H1 (cell line): ENCODE measurements at regions not wholly inside any gene's neighbourhood (a gene's known extent, or its start where the extent isn't known, plus 50 kb on each side); places are given as distances from the start of the nearest gene placed in this dataset.
"Not testable (repeated sequence)": the region's sequence is repeated elsewhere in the genome, so short reads cannot be mapped to it uniquely, and the experiment has no call there.

Experiments used
- CTCF ChIA-PET: fragments of 300-600 bp; sonication (Branson Sonifier 250); formaldehyde crosslinking; loops from one replicate; lab custom pipeline; 2021; ENCODE audit not compliant: partially characterized antibody; lab: Charles Lee
- POLR2A ChIA-PET: fragments of 300-600 bp; sonication (Branson Sonifier 250); formaldehyde crosslinking; loops from one replicate; lab custom pipeline; 2021; ENCODE audit warnings: inconsistent platforms; ENCODE audit not compliant: partially characterized antibody; lab: Charles Lee
- DNase-seq, 2 experiments: peaks; one replicate each; pipeline versions ENCODE4 v3.0.0 to v3.0.0-alpha.2; 2010 to 2022; ENCODE audit warnings: low spot score in 2 of 2, low read depth in 1 of 2, mixed read lengths in 1 of 2
- FAIRE-seq: peaks from 2 replicates; lab custom pipeline; 2011; peaks lifted over from hg19 to GRCh38; lab: Jason Lieb, UNC
- H2AFZ ChIP-seq: 2 replicates; pipeline ENCODE4 v1.8.1; 2012; ENCODE audit warnings: low read length, inconsistent platforms
- H2AK5ac ChIP-seq: 2 replicates; pipeline ENCODE4 v1.6.1; 2013; ENCODE audit warnings: low read depth, low read length
- H2BK120ac ChIP-seq: replicated peaks from 2 replicates; pipeline ENCODE3; 2013; ENCODE audit warnings: low read depth, low read length, inconsistent platforms
- H2BK12ac ChIP-seq: 2 replicates; pipeline ENCODE4 v1.6.1; 2013; ENCODE audit warnings: low read depth, low read length
- H2BK15ac ChIP-seq: 2 replicates; pipeline ENCODE4 v1.6.1; 2013; ENCODE audit warnings: low read length
- H2BK20ac ChIP-seq: 2 replicates; pipeline ENCODE4 v1.6.1; 2013; ENCODE audit warnings: low read length
- H2BK5ac ChIP-seq: 2 replicates; pipeline ENCODE4 v1.6.1; 2013; ENCODE audit warnings: low read depth, low read length
- H3K14ac ChIP-seq: 2 replicates; pipeline ENCODE4 v1.6.1; 2013; ENCODE audit warnings: inconsistent platforms; ENCODE audit not compliant: insufficient read length
- H3K18ac ChIP-seq: 2 replicates; pipeline ENCODE4 v1.6.1; 2013; ENCODE audit warnings: low read length; ENCODE audit errors: extremely low read depth
- H3K23ac ChIP-seq: 2 replicates; pipeline ENCODE4 v1.6.1; 2013; ENCODE audit warnings: inconsistent platforms; ENCODE audit not compliant: insufficient read length
- H3K23me2 ChIP-seq: 2 replicates; pipeline ENCODE4 v1.6.1; 2013; ENCODE audit warnings: low read depth, low read length
- H3K27ac ChIP-seq: 2 replicates; pipeline ENCODE4 v1.6.1; 2011; ENCODE audit warnings: low read depth, low read length, inconsistent platforms
- H3K27me3 ChIP-seq, 4 experiments: replicated peaks in 1 of 4; 1 replicate in 1 of 4; 2 replicates in 3 of 4; pipeline versions ENCODE4 v1.6.1 to v1.8.1; 2011 to 2013; ENCODE audit warnings: low read length in 3 of 4, mild to moderate bottlenecking in 3 of 4, inconsistent platforms in 2 of 4, mixed read lengths in 2 of 4, moderate library complexity in 1 of 4; ENCODE audit not compliant: control insufficient read depth in 3 of 4, insufficient read depth in 3 of 4; ENCODE audit errors: extremely low read depth in 1 of 4
- H3K36me3 ChIP-seq, 4 experiments: 2 replicates each; pipeline versions ENCODE4 v1.6.1 to v1.8.1; 2011 to 2013; ENCODE audit warnings: mild to moderate bottlenecking in 4 of 4, low read length in 3 of 4, moderate library complexity in 2 of 4, control low read depth in 1 of 4, inconsistent platforms in 1 of 4; ENCODE audit not compliant: insufficient read depth in 4 of 4, control insufficient read depth in 2 of 4
- H3K4ac ChIP-seq: replicated peaks from 2 replicates; pipeline ENCODE3; 2013; ENCODE audit warnings: low read length, low read depth, mixed read lengths, inconsistent platforms; ENCODE audit not compliant: insufficient read length
- H3K4me1 ChIP-seq, 4 experiments: replicated peaks in 1 of 4; 1 replicate in 1 of 4; 2 replicates in 3 of 4; pipeline versions ENCODE4 v1.6.1 to v1.8.1; 2011 to 2013; ENCODE audit warnings: low read length in 3 of 4, inconsistent platforms in 2 of 4, mixed read lengths in 1 of 4; ENCODE audit not compliant: insufficient read depth in 4 of 4, control insufficient read depth in 3 of 4
- H3K4me2 ChIP-seq, 2 experiments: 2 replicates each; pipeline versions ENCODE4 v1.6.1 to v1.8.1; 2011 to 2013; ENCODE audit warnings: low read depth in 2 of 2, low read length in 2 of 2, control low read depth in 1 of 2, inconsistent platforms in 1 of 2, mild to moderate bottlenecking in 1 of 2; ENCODE audit not compliant: insufficient read depth in 1 of 2
- H3K4me3 ChIP-seq, 4 experiments: fragments of 200-600, 300-600 bp in 1 of 4; sonication (generic), shearing (Covaris generic), sonication (Bioruptor Twin) in 1 of 4; 2 replicates each; pipeline versions ENCODE4 v1.5.1 to v1.8.1; 2011 to 2016; ENCODE audit warnings: low read length in 4 of 4, low read depth in 3 of 4, control low read depth in 2 of 4, inconsistent platforms in 2 of 4, mild to moderate bottlenecking in 2 of 4, mixed read lengths in 1 of 4, moderate library complexity in 1 of 4; ENCODE audit not compliant: insufficient read depth in 2 of 4; ENCODE audit errors: extremely low read depth in 1 of 4
- H3K56ac ChIP-seq: replicated peaks from 2 replicates; pipeline ENCODE3; 2013; ENCODE audit warnings: low read depth, mild to moderate bottlenecking, mixed read lengths, low read length, inconsistent platforms; ENCODE audit not compliant: insufficient read length
- H3K79me1 ChIP-seq: 2 replicates; pipeline ENCODE4 v1.6.1; 2013; ENCODE audit warnings: low read depth, low read length, control low read depth
- H3K79me2 ChIP-seq, 2 experiments: 2 replicates each; pipeline versions ENCODE4 v1.6.1 to v1.8.1; 2012 to 2013; ENCODE audit warnings: low read length in 2 of 2, mild to moderate bottlenecking in 2 of 2, inconsistent platforms in 1 of 2; ENCODE audit not compliant: insufficient read depth in 2 of 2, control insufficient read depth in 1 of 2
- H3K9ac ChIP-seq, 4 experiments: replicated peaks in 1 of 4; 1 replicate in 1 of 4; 2 replicates in 3 of 4; pipeline versions ENCODE4 v1.6.1 to v1.8.1; 2011 to 2013; ENCODE audit warnings: low read depth in 3 of 4, low read length in 3 of 4, control low read depth in 2 of 4, mild to moderate bottlenecking in 2 of 4, moderate library complexity in 2 of 4, inconsistent platforms in 1 of 4; ENCODE audit errors: extremely low read depth in 1 of 4
- H3K9me3 ChIP-seq, 2 experiments: 2 replicates each; pipeline versions ENCODE4 v1.6.1 to v1.8.1; 2012 to 2013; ENCODE audit warnings: mild to moderate bottlenecking in 2 of 2, moderate library complexity in 2 of 2, control low read depth in 1 of 2, inconsistent platforms in 1 of 2, low read depth in 1 of 2, low read length in 1 of 2, mixed read lengths in 1 of 2; ENCODE audit not compliant: insufficient read depth in 2 of 2
- H4K20me1 ChIP-seq, 2 experiments: replicated peaks in 1 of 2; 2 replicates each; pipeline versions ENCODE3 to v1.8.1; 2011 to 2013; ENCODE audit warnings: inconsistent platforms in 2 of 2, low read length in 2 of 2, mild to moderate bottlenecking in 1 of 2; ENCODE audit not compliant: insufficient read depth in 2 of 2, control insufficient read depth in 1 of 2
- H4K5ac ChIP-seq: 2 replicates; pipeline ENCODE4 v1.6.1; 2013; ENCODE audit warnings: low read length, low read depth, mixed read lengths, inconsistent platforms; ENCODE audit not compliant: insufficient read length
- H4K8ac ChIP-seq: 2 replicates; pipeline ENCODE4 v1.8.0; 2013; ENCODE audit warnings: mild to moderate bottlenecking, moderate library complexity, low read length, inconsistent platforms; ENCODE audit not compliant: insufficient read depth; ENCODE audit errors: extremely low read depth
- H4K91ac ChIP-seq: replicated peaks from 2 replicates; pipeline ENCODE3; 2013; ENCODE audit warnings: low read length, mixed read lengths, inconsistent platforms; ENCODE audit not compliant: insufficient read length
- WGBS, 2 experiments: shearing (Covaris generic) in 1 of 2; methylation state at CpG; one replicate each; pipeline versions ENCODE4 v1.1.6 to v1.1.7; 2013 to 2015; ENCODE audit warnings: low lambda C conversion rate in 2 of 2, mixed read lengths in 2 of 2, inconsistent platforms in 1 of 2, low coverage in 1 of 2, missing lambda C conversion rate in 1 of 2; ENCODE audit not compliant: insufficient replicate concordance in 2 of 2, insufficient coverage in 1 of 2, insufficient read length in 1 of 2; ENCODE audit errors: extremely low coverage in 1 of 2, missing lambda C conversion rate in 1 of 2; 5-methylcytosine and 5-hydroxymethylcytosine counted together

- H4K20me1 ChIP-seq, H3K4me2 ChIP-seq, H3K4me1 ChIP-seq, H2BK12ac ChIP-seq, H3K79me2 ChIP-seq, H3K79me1 ChIP-seq, H3K23me2 ChIP-seq, H3K9ac ChIP-seq, H2BK20ac ChIP-seq, H3K27ac ChIP-seq, H3K4ac ChIP-seq, H4K91ac ChIP-seq, H3K27me3 ChIP-seq, H3K14ac ChIP-seq, H3K4me3 ChIP-seq, H3K18ac ChIP-seq, CTCF ChIA-PET, DNase-seq, H2BK120ac ChIP-seq, H2BK15ac ChIP-seq, H3K56ac ChIP-seq, H4K8ac ChIP-seq, H2AFZ ChIP-seq, FAIRE-seq, H3K36me3 ChIP-seq, H2BK5ac ChIP-seq, H3K23ac ChIP-seq, H4K5ac ChIP-seq, H2AK5ac ChIP-seq: not testable (repeated sequence)
- WGBS, 2 experiments: 88% methylated on average over 15 of the region's 24 CpGs; no CpG with 5 or more reads in 1 of the 2 experiments
- POLR2A ChIA-PET: interaction anchor here (0.6 kb wide), 1 partner anchor 72 kb away, joined by 3 read pairs; no protein-coding TSS in a partner anchor
- H3K9me3 ChIP-seq: peaks cover 33 to 47% of the 10 kb centered on the region in 2 experiments
Measured at GRCh38 chr18:70569647-70570046, 280.8 kb downstream of the SOCS6 start.
